ENCODE measurements at regions not wholly inside any gene's neighbourhood (a gene's known extent, or its start where the extent isn't known, plus 50 kb on each side); places are given as distances from the start of the nearest gene placed in this dataset.
"Not testable (repeated sequence)": the region's sequence is repeated elsewhere in the genome, so short reads cannot be mapped to it uniquely, and the experiment has no call there.

- not testable (repeated sequence) for DNase-seq (ENCODE audit: low spot score in 2 of 2); H3K27ac Mint-ChIP-seq; H3K36me3 Mint-ChIP-seq; H3K9me3 Mint-ChIP-seq; ATAC-seq
Measured at GRCh38 chrX:107393656-107394055, 55.8 kb upstream of the FRMPD3 start.

GRCh38 chrX:107396235-107396634, 53.2 kb upstream of the FRMPD3 start:
- DNase-seq (ENCODE audit: low spot score in 2 of 2) (no peak), ATAC-seq (no peak)
- H3K9me3 Mint-ChIP-seq = peaks cover 0 to 4% of the 10 kb centered on the region in 2 donors
- no peak overlapping the region for H3K27ac Mint-ChIP-seq
- H3K36me3 Mint-ChIP-seq = no peaks in the 10 kb centered on the region

DNA sequence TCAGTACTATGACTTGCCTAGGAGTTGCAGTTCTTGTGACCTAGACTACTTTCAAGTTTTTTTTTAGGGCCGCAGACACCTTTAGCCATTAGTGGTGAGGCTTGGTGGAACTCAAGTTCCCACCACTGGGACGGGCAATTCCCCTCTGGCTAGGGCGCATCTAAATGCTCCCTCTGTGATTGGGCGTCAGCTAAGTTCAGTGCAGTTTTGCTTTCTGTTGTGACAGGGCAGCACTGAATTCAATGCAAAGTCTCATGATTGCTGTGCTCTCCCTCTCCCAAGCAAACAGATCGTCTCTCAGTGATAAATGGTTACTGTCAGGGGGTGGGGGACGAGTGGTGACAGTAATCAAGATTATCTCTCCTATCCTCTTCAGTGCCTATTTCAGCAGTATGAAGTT, 52.7 kb upstream of the FRMPD3 start:
- Mint-ChIP-seq H3K27ac (no peak overlapping the region), H3K36me3 (no peaks in the 10 kb centered on the region), H3K9me3 (peaks cover 0 to 4% of the 10 kb centered on the region in 2 donors)
- DNase-seq (ENCODE audit: low spot score in 2 of 2) (no peak), ATAC-seq (no peak)

- Mint-ChIP-seq H3K36me3 (no peaks in the 10 kb centered on the region), H3K27ac (no peak overlapping the region), H3K9me3 (peaks cover 0 to 4% of the 10 kb centered on the region in 2 donors)
- ATAC-seq = no peak
- no peak for DNase-seq (ENCODE audit: low spot score in 2 of 2)
Measured at GRCh38 chrX:107398115-107398514, 51.3 kb upstream of the FRMPD3 start.

All from activated naive CD4-positive, alpha-beta T cell treated with anti-CD3 and anti-CD28 coated beads, Interleukin-2, amount 50 U/mL, for 72 hours (primary cell).